NCI-H1092 treated with DMSO at 0.1 percent for 48 hours (cell line): ENCODE measurements at regions not wholly inside any gene's neighbourhood (a gene's known extent, or its start where the extent isn't known, plus 50 kb on each side); places are given as distances from the start of the nearest gene placed in this dataset.
"Not testable (repeated sequence)": the region's sequence is repeated elsewhere in the genome, so short reads cannot be mapped to it uniquely, and the experiment has no call there.

Source experiments
- DNase-seq: peaks from one replicate; lab custom pipeline; 2025; lab: John Stamatoyannopoulos, UW

GRCh38 chr3:21238661-21239060, 512.3 kb downstream of the ZNF385D start:
- DNase-seq, result no peak

GRCh38 chr3:21237638-21238037, 513.4 kb downstream of the ZNF385D start:
- no peak for DNase-seq

GRCh38 chr3:21235491-21235890, 515.5 kb downstream of the ZNF385D start:
- no peak for DNase-seq

- no peak for DNase-seq
Measured at GRCh38 chr3:21234933-21235332, 516.1 kb downstream of the ZNF385D start.

- no peak for DNase-seq
Measured at GRCh38 chr3:21229426-21230135, 521.4 kb downstream of the ZNF385D start.

GRCh38 chr3:21226086-21226485, 524.9 kb downstream of the ZNF385D start:
- DNase-seq, result no peak

GRCh38 chr3:21220944-21221343, 530.1 kb downstream of the ZNF385D start:
- DNase-seq, result no peak

GRCh38 chr3:21216598-21216997, 534.4 kb downstream of the ZNF385D start:
- no peak for DNase-seq

GRCh38 chr3:21204122-21204521, 546.9 kb downstream of the ZNF385D start:
- DNase-seq, result not testable (repeated sequence)

- no peak for DNase-seq
Measured at GRCh38 chr3:21195203-21195602, 555.8 kb downstream of the ZNF385D start.

- not testable (repeated sequence) for DNase-seq
Measured at GRCh38 chr3:21194036-21194435, 557.0 kb downstream of the ZNF385D start.

- DNase-seq, result no peak
Measured at GRCh38 chr3:21188459-21188858, 562.6 kb downstream of the ZNF385D start.

- no peak for DNase-seq
Measured at GRCh38 chr3:21185816-21186314, 565.1 kb downstream of the ZNF385D start.

GRCh38 chr3:21174461-21174860, 576.5 kb downstream of the ZNF385D start:
- DNase-seq, result no peak

GRCh38 chr3:21170964-21171363, 580.0 kb downstream of the ZNF385D start:
- DNase-seq, result no peak

- DNase-seq, result no peak
Measured at GRCh38 chr3:21169948-21170347, 581.1 kb downstream of the ZNF385D start.

- no peak for DNase-seq
Measured at GRCh38 chr3:21168471-21168870, 582.5 kb downstream of the ZNF385D start.

GRCh38 chr3:21163956-21164355, 587.1 kb downstream of the ZNF385D start:
- no peak for DNase-seq

- DNase-seq, result no peak
Measured at GRCh38 chr3:21159543-21159906, 591.5 kb downstream of the ZNF385D start.

- DNase-seq, result no peak
Measured at GRCh38 chr3:21158861-21159542, 592.0 kb downstream of the ZNF385D start.

- DNase-seq, result no peak
Measured at GRCh38 chr3:21154911-21155310, 596.1 kb downstream of the ZNF385D start.

GRCh38 chr3:21152555-21152954, 598.5 kb downstream of the ZNF385D start:
- DNase-seq, result no peak

- DNase-seq, result no peak
Measured at GRCh38 chr3:21142949-21143348, 608.1 kb downstream of the ZNF385D start.

- no peak for DNase-seq
Measured at GRCh38 chr3:21142031-21142430, 609.0 kb downstream of the ZNF385D start.
